H1 (cell line): ENCODE measurements at regions not wholly inside any gene's neighbourhood (a gene's known extent, or its start where the extent isn't known, plus 50 kb on each side); places are given as distances from the start of the nearest gene placed in this dataset.

Experiments
- BCL11A ChIP-seq, 2 experiments: IDR thresholded peaks; one replicate each; pipeline ENCODE4 v1.6.1; 2011; ENCODE audit warnings: low read depth in 2 of 2, low read length in 2 of 2, mild to moderate bottlenecking in 2 of 2
- CHD7 ChIP-seq: fragments of 300-600 bp; sonication (generic); IDR thresholded peaks from 2 replicates; pipeline ENCODE4 v1.7.1; 2012; ENCODE audit warnings: low read length, moderate library complexity, mild to moderate bottlenecking, inconsistent platforms; ENCODE audit not compliant: insufficient replicate concordance
- CTCF ChIP-seq, 3 experiments: IDR thresholded peaks; 1 replicate in 2 of 3; 2 replicates in 1 of 3; pipeline versions ENCODE4 v1.5.1 to v1.6.1; 2011; ENCODE audit warnings: low read length in 3 of 3, mild to moderate bottlenecking in 3 of 3, inconsistent platforms in 2 of 3, low read depth in 1 of 3, moderate library complexity in 1 of 3; ENCODE audit not compliant: insufficient read depth in 1 of 3; ENCODE audit errors: control extremely low read depth in 1 of 3
- EGR1 ChIP-seq: IDR thresholded peaks from 2 replicates; pipeline ENCODE4 v1.6.1; 2011; ENCODE audit warnings: low read depth, low read length, borderline replicate concordance
- EP300 ChIP-seq, 2 experiments: IDR thresholded peaks; 1 replicate in 1 of 2; 2 replicates in 1 of 2; pipeline ENCODE4 v1.6.1; 2011 to 2012; ENCODE audit warnings: low read depth in 2 of 2, low read length in 2 of 2, mild to moderate bottlenecking in 2 of 2, borderline replicate concordance in 1 of 2, inconsistent platforms in 1 of 2, moderate library complexity in 1 of 2
- HDAC6 ChIP-seq: IDR thresholded peaks from one replicate; pipeline ENCODE4 v1.7.1; 2012; ENCODE audit warnings: low read depth, mild to moderate bottlenecking, inconsistent platforms, low read length, moderate library complexity
- YY1 ChIP-seq: IDR thresholded peaks from 2 replicates; pipeline ENCODE4 v1.6.1; 2011; ENCODE audit warnings: low read depth, mild to moderate bottlenecking, low read length

- TF ChIP-seq HDAC6 = no peak
- no peak for TF ChIP-seq CTCF (IDR thresholded peaks at IDR 0.05; ENCODE audit: control extremely low read depth in 1 of 3, insufficient read depth in 1 of 3, low read depth in 1 of 3, low read length in 3 of 3)
- TF ChIP-seq EGR1 = no peak
- TF ChIP-seq YY1 = no peak
- no peak for TF ChIP-seq CHD7
- TF ChIP-seq BCL11A (IDR thresholded peaks at IDR 0.05; ENCODE audit: low read depth in 2 of 2, low read length in 2 of 2) = no peak
- TF ChIP-seq EP300 (IDR thresholded peaks at IDR 0.05; ENCODE audit: borderline replicate concordance in 1 of 2, low read depth in 2 of 2, low read length in 2 of 2) = no peak
These were observed 397.6 kb upstream of the GJE1 start for GRCh38 chr6:141735126-141735525.
